COLO668 (cell line): ENCODE measurements at regions not wholly inside any gene's neighbourhood (a gene's known extent, or its start where the extent isn't known, plus 50 kb on each side); places are given as distances from the start of the nearest gene placed in this dataset.
"Not testable (repeated sequence)": the region's sequence is repeated elsewhere in the genome, so short reads cannot be mapped to it uniquely, and the experiment has no call there.

Experiments
- DNase-seq: peaks from one replicate; lab custom pipeline; 2025; ENCODE audit not compliant: unreplicated experiment; lab: John Stamatoyannopoulos, UW

- no peak for DNase-seq
Measured at GRCh38 chr4:160284516-160284915, 1181.6 kb downstream of the RAPGEF2 start.

- DNase-seq: no peak
Measured at GRCh38 chr4:160286051-160286450, 1183.2 kb downstream of the RAPGEF2 start.

GRCh38 chr4:160296476-160296875, 1193.6 kb downstream of the RAPGEF2 start:
- DNase-seq: no peak

- no peak for DNase-seq
Measured at GRCh38 chr4:160299177-160299576, 1196.3 kb downstream of the RAPGEF2 start.

- DNase-seq: no peak
Measured at GRCh38 chr4:160299608-160300007, 1196.7 kb downstream of the RAPGEF2 start.

- no peak for DNase-seq
Measured at GRCh38 chr4:160316036-160316435, 1213.2 kb downstream of the RAPGEF2 start.

- DNase-seq: no peak
Measured at GRCh38 chr4:160318567-160319220, 1215.8 kb downstream of the RAPGEF2 start.

GRCh38 chr4:160319221-160319867, 1216.5 kb downstream of the RAPGEF2 start:
- no peak for DNase-seq

- DNase-seq: no peak
Measured at GRCh38 chr4:160319868-160320260, 1217.0 kb downstream of the RAPGEF2 start.

GRCh38 chr4:160326110-160326509, 1223.2 kb downstream of the RAPGEF2 start:
- no peak for DNase-seq

- no peak for DNase-seq
Measured at GRCh38 chr4:160347197-160347596, 1244.3 kb downstream of the RAPGEF2 start.

GRCh38 chr4:160350944-160351343, 1248.1 kb downstream of the RAPGEF2 start:
- no peak for DNase-seq

GRCh38 chr4:160352637-160353036, 1249.8 kb downstream of the RAPGEF2 start:
- no peak for DNase-seq

GRCh38 chr4:160353548-160353947, 1250.7 kb downstream of the RAPGEF2 start:
- DNase-seq: no peak

- DNase-seq: no peak
Measured at GRCh38 chr4:160362478-160362877, 1259.6 kb downstream of the RAPGEF2 start.

GRCh38 chr4:160364217-160364616, 1261.3 kb downstream of the RAPGEF2 start:
- no peak for DNase-seq

- not testable (repeated sequence) for DNase-seq
Measured at GRCh38 chr4:160364665-160365064, 1261.8 kb downstream of the RAPGEF2 start.

- DNase-seq: not testable (repeated sequence)
Measured at GRCh38 chr4:160365383-160365782, 1262.5 kb downstream of the RAPGEF2 start.

- DNase-seq: no peak
Measured at GRCh38 chr4:160370046-160370445, 1267.2 kb downstream of the RAPGEF2 start.

- no peak for DNase-seq
Measured at GRCh38 chr4:160371446-160371845, 1268.6 kb downstream of the RAPGEF2 start.

- no peak for DNase-seq
Measured at GRCh38 chr4:160372390-160372789, 1269.5 kb downstream of the RAPGEF2 start.

GRCh38 chr4:160373911-160374310, 1271.0 kb downstream of the RAPGEF2 start:
- no peak for DNase-seq
